WTC11 (cell line): ENCODE measurements at regions not wholly inside any gene's neighbourhood (a gene's known extent, or its start where the extent isn't known, plus 50 kb on each side); places are given as distances from the start of the nearest gene placed in this dataset.

Experiments
- ATAC-seq: fragments of 200-7000 bp; cut with Tn5 transposase; 2 replicates; pipeline ENCODE4 v1.10.0; 2021; ENCODE audit warnings: mild to moderate bottlenecking, moderate library complexity
- CTCF ChIA-PET: fragments of 300-600 bp; sonication (Branson Sonifier 250); formaldehyde crosslinking; loops from one replicate; lab custom pipeline; 2021; ENCODE audit warnings: antibody characterized with exemption; lab: Charles Lee
- POLR2A ChIA-PET: fragments of 350-600 bp; sonication (Branson Sonifier 250); formaldehyde crosslinking; loops from one replicate; lab custom pipeline; 2021; ENCODE audit warnings: antibody characterized with exemption; lab: Charles Lee
- DNase-seq: peaks from one replicate; pipeline ENCODE4 v3.0.0; 2021; ENCODE audit warnings: low spot score
- H3K27ac Mint-ChIP-seq: 2 replicates; pipeline ENCODE4 v1.8.0; 2021; ENCODE audit warnings: mixed read lengths
- H3K27me3 Mint-ChIP-seq: 2 replicates; pipeline ENCODE4 v1.8.0; 2021; ENCODE audit warnings: low read depth, mild to moderate bottlenecking, moderate library complexity, mixed read lengths
- H3K36me3 Mint-ChIP-seq: 2 replicates; pipeline ENCODE4 v1.8.0; 2021; ENCODE audit warnings: mixed read lengths
- H3K4me1 Mint-ChIP-seq: 2 replicates; pipeline ENCODE4 v1.8.0; 2022; ENCODE audit warnings: mixed read lengths
- H3K4me3 Mint-ChIP-seq: 2 replicates; pipeline ENCODE4 v1.8.0; 2021; ENCODE audit warnings: mild to moderate bottlenecking, moderate library complexity, mixed read lengths
- H3K9me3 Mint-ChIP-seq: 2 replicates; pipeline ENCODE4 v1.8.0; 2021; ENCODE audit warnings: mixed read lengths
- ARID4B ChIP-seq: sonication (generic); formaldehyde crosslinking; IDR thresholded peaks from 2 replicates; pipeline ENCODE4 v1.8.0; 2023; ENCODE audit warnings: missing genetic modification reagents, mild to moderate bottlenecking, borderline replicate concordance
- CDX4 ChIP-seq: fragments of 250-450 bp; sonication (Bioruptor Pico); IDR thresholded peaks from 2 replicates; pipeline ENCODE4 v1.9.0; 2021; ENCODE audit warnings: moderate library complexity, mild to moderate bottlenecking, inconsistent platforms, borderline replicate concordance
- ELF4 ChIP-seq: sonication (generic); formaldehyde crosslinking; IDR thresholded peaks from 2 replicates; pipeline ENCODE4 v1.8.1; 2022; ENCODE audit warnings: low read depth, mild to moderate bottlenecking, moderate library complexity, missing genetic modification reagents
- ETV6 ChIP-seq: sonication (generic); formaldehyde crosslinking; IDR thresholded peaks from 2 replicates; pipeline ENCODE4 v1.8.1; 2022; ENCODE audit warnings: mild to moderate bottlenecking, missing genetic modification reagents
- JAZF1 ChIP-seq: fragments of 250-450 bp; sonication (Bioruptor Pico); IDR thresholded peaks from 2 replicates; pipeline ENCODE4 v1.9.0; 2021; ENCODE audit warnings: moderate library complexity, mild to moderate bottlenecking, inconsistent platforms
- KAT7 ChIP-seq: sonication (generic); formaldehyde crosslinking; IDR thresholded peaks from 2 replicates; pipeline ENCODE4 v1.8.1; 2023; ENCODE audit warnings: missing genetic modification reagents, mild to moderate bottlenecking, borderline replicate concordance
- MAX ChIP-seq: sonication (generic); formaldehyde crosslinking; IDR thresholded peaks from 2 replicates; pipeline ENCODE4 v1.8.0; 2022; ENCODE audit warnings: mild to moderate bottlenecking, missing genetic modification reagents
- MXD4 ChIP-seq: fragments of 250-450 bp; sonication (Bioruptor Pico); IDR thresholded peaks from 2 replicates; pipeline ENCODE4 v1.8.0; 2021; ENCODE audit warnings: mild to moderate bottlenecking, moderate library complexity, borderline replicate concordance
- NR3C1 ChIP-seq: sonication (generic); formaldehyde crosslinking; conservative IDR thresholded peaks from 2 replicates; pipeline ENCODE4 v1.8.1; 2023; ENCODE audit warnings: low read depth, mild to moderate bottlenecking, missing genetic modification reagents
- RELA ChIP-seq: sonication (generic); formaldehyde crosslinking; IDR thresholded peaks from 2 replicates; pipeline ENCODE4 v1.8.1; 2022; ENCODE audit warnings: missing genetic modification reagents, mild to moderate bottlenecking, borderline replicate concordance
- RORB ChIP-seq: fragments of 250-450 bp; sonication (Bioruptor Pico); IDR thresholded peaks from 2 replicates; pipeline ENCODE4 v1.9.0; 2021; ENCODE audit warnings: mild to moderate bottlenecking
- SMAD4 ChIP-seq: sonication (generic); formaldehyde crosslinking; IDR thresholded peaks from 2 replicates; pipeline ENCODE4 v1.8.0; 2022; ENCODE audit warnings: mild to moderate bottlenecking, missing genetic modification reagents
- TCF7 ChIP-seq: sonication (generic); formaldehyde crosslinking; IDR thresholded peaks from 2 replicates; pipeline ENCODE4 v1.8.0; 2022; ENCODE audit warnings: mild to moderate bottlenecking, low read depth, missing genetic modification reagents, moderate library complexity
- TEAD1 ChIP-seq: sonication (generic); formaldehyde crosslinking; IDR thresholded peaks from 2 replicates; pipeline ENCODE4 v1.8.0; 2022; ENCODE audit warnings: mild to moderate bottlenecking, missing genetic modification reagents
- TEAD4 ChIP-seq: sonication (generic); formaldehyde crosslinking; IDR thresholded peaks from 2 replicates; pipeline ENCODE4 v1.8.0; 2022; ENCODE audit warnings: mild to moderate bottlenecking, missing genetic modification reagents
- USF2 ChIP-seq: sonication (generic); formaldehyde crosslinking; IDR thresholded peaks from 2 replicates; pipeline ENCODE4 v1.8.1; 2023; ENCODE audit warnings: mild to moderate bottlenecking, missing genetic modification reagents, moderate library complexity
- ZBTB43 ChIP-seq: sonication (generic); formaldehyde crosslinking; IDR thresholded peaks from 2 replicates; pipeline ENCODE4 v1.8.1; 2023; ENCODE audit warnings: mild to moderate bottlenecking, missing genetic modification reagents
- ZMAT4 ChIP-seq: fragments of 250-450 bp; sonication (Bioruptor Pico); IDR thresholded peaks from 2 replicates; pipeline ENCODE4 v1.9.0; 2021; ENCODE audit warnings: mild to moderate bottlenecking
- ZNF138 ChIP-seq: sonication (generic); formaldehyde crosslinking; conservative IDR thresholded peaks from 2 replicates; pipeline ENCODE4 v1.8.1; 2022; ENCODE audit warnings: mild to moderate bottlenecking, moderate library complexity, missing genetic modification reagents
- ZNF232 ChIP-seq: sonication (generic); formaldehyde crosslinking; IDR thresholded peaks from 2 replicates; pipeline ENCODE4 v1.8.0; 2022; ENCODE audit warnings: mild to moderate bottlenecking, missing genetic modification reagents
- ZNF512 ChIP-seq: sonication (generic); formaldehyde crosslinking; IDR thresholded peaks from 2 replicates; pipeline ENCODE4 v1.8.1; 2022; ENCODE audit warnings: missing genetic modification reagents, borderline replicate concordance
- ZNF671 ChIP-seq: fragments of 250-450 bp; sonication (Bioruptor Pico); IDR thresholded peaks from 2 replicates; pipeline ENCODE4 v1.8.0; 2021; ENCODE audit warnings: mild to moderate bottlenecking

- TF ChIP-seq ZNF232 (CRISPR knock-in tag) = no peak
- no peak for TF ChIP-seq USF2 (CRISPR knock-in tag)
- TF ChIP-seq TEAD1 (CRISPR knock-in tag) = no peak
- TF ChIP-seq SMAD4 (CRISPR knock-in tag) = no peak
- no peak for TF ChIP-seq ZNF671 (CRISPR knock-in tag)
- no peak for TF ChIP-seq ZNF512 (CRISPR knock-in tag)
- no peak for TF ChIP-seq ZMAT4 (CRISPR knock-in tag)
Observed at GRCh38 chr12:87025976-87026375, 769.8 kb upstream of the MGAT4C start (continued).

- DNase-seq = no peak
- Mint-ChIP-seq H3K36me3 (no peaks in the 10 kb centered on the region), H3K27ac (no peak overlapping the region), H3K27me3 (no peaks in the 10 kb centered on the region), H3K9me3 (peaks cover 4% of the 10 kb centered on the region), H3K4me1 (no peaks in the 10 kb centered on the region), H3K4me3 (no peak overlapping the region)
- TF ChIP-seq KAT7 (no peak), ZNF138 (no peak)
- CTCF ChIA-PET = no interaction called here
- POLR2A ChIA-PET = no interaction called here
- no peak for ATAC-seq
Observed at GRCh38 chr12:87021400-87021799, 765.2 kb upstream of the MGAT4C start.

- ChIA-PET CTCF (no interaction called here), POLR2A (interaction anchor here (0.7 kb wide), 1 partner anchor 69 kb away, joined by 5 read pairs; no protein-coding TSS in a partner anchor)
- H3K9me3 Mint-ChIP-seq = peaks cover 4% of the 10 kb centered on the region
- ATAC-seq (no peak), DNase-seq (no peak)
- no peaks in the 10 kb centered on the region for H3K4me1 Mint-ChIP-seq
- no peak for TF ChIP-seq CDX4 (CRISPR knock-in tag)
- no peak for TF ChIP-seq NR3C1 (CRISPR knock-in tag)
- TF ChIP-seq ELF4 (CRISPR knock-in tag) = no peak
- no peaks in the 10 kb centered on the region for H3K27me3 Mint-ChIP-seq
- H3K27ac Mint-ChIP-seq = no peak overlapping the region
- H3K36me3 Mint-ChIP-seq = no peaks in the 10 kb centered on the region
- H3K4me3 Mint-ChIP-seq = no peak overlapping the region
Observed at GRCh38 chr12:87020071-87020470, 763.9 kb upstream of the MGAT4C start.

GRCh38 chr12:87015352-87015751 is 759.2 kb upstream of the MGAT4C start:
- H3K4me1 Mint-ChIP-seq = no peaks in the 10 kb centered on the region
- ATAC-seq (no peak), DNase-seq (no peak)
- H3K4me3 Mint-ChIP-seq = no peak overlapping the region
- ChIA-PET POLR2A (no interaction called here), CTCF (no interaction called here)
- no peaks in the 10 kb centered on the region for H3K36me3 Mint-ChIP-seq
- peaks cover 4% of the 10 kb centered on the region; the same call in 1 of the 2 replicates for H3K9me3 Mint-ChIP-seq
- no peaks in the 10 kb centered on the region for H3K27me3 Mint-ChIP-seq
- H3K27ac Mint-ChIP-seq = no peak overlapping the region
- TF ChIP-seq RORB = no peak
- TF ChIP-seq ARID4B (CRISPR knock-in tag) = no peak
- TF ChIP-seq CDX4 (CRISPR knock-in tag) = no peak
- TF ChIP-seq MXD4 (CRISPR knock-in tag) = no peak
- no peak for TF ChIP-seq RELA (CRISPR knock-in tag)
- no peak for TF ChIP-seq TCF7
- TF ChIP-seq JAZF1 = no peak
- TF ChIP-seq ZBTB43 = no peak
- TF ChIP-seq TEAD4 = no peak
- TF ChIP-seq MAX = no peak
- TF ChIP-seq ETV6 (CRISPR knock-in tag) = no peak
